Hematopoietic multipotent progenitor cell (in vitro differentiated cells): ENCODE measurements at regions not wholly inside any gene's neighbourhood (a gene's known extent, or its start where the extent isn't known, plus 50 kb on each side); places are given as distances from the start of the nearest gene placed in this dataset.

Experiments
- DNase-seq, 3 donors: peaks; one replicate each; pipeline ENCODE4 v3.0.0-alpha.2; 2011 to 2015; ENCODE audit warnings: low read depth in 2 of 3, low spot score in 2 of 3

DNA sequence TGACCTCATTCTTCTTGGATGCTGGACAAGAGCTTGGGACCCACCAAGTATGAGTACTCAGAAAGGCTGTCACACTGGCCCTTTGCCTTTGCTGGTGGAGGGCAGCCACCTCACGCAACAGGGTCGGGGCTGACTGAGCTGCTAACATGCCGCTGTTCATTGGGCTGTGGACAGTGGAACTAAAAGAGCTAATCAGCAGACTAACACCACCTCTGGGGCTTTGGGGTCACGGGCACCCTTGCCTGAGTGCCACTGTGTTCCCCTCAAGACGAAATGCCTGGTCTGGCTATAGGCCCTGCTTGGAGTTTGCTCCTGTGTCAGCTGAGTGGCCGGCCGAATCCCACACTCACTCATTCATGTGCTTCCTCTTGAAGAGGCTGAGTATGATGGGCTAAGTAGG is 559.6 kb downstream of the SPRY1 start:
- no peak for DNase-seq

DNA sequence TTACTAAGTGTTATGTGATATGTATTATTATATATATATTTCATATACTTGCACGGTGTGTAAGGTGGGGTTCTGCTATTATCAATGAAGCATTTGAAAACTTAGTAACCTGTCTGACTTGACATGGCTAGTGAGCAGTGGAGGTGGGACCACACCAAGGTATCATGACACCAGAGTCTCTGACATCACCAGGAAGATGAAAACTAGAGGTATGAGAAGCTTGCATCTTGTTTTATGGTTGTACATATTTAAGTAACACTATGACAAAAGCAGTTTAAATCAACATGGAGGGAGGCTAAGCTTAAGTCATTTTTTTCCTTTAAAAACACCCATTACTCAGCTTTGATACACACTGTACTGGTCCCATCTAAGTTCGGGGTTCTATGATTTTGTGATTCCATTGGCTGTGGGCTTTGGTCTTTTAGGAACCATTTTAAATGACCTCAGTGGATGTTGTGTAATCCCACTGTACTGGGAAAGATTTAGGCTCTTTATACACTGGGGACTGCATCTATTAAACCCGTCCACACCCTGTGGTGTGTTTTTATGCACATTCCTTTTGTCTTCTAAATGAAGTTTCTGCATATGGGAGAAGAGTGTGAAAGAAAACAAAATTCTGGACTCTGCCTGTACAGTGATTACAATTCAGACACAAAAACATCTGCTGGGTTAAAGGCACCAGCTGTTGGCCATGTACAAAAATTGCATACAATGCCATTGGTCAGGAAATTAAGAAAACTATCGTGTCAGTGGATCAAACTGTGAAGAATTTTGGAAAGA is 570.6 kb downstream of the SPRY1 start:
- no peak for DNase-seq

DNA sequence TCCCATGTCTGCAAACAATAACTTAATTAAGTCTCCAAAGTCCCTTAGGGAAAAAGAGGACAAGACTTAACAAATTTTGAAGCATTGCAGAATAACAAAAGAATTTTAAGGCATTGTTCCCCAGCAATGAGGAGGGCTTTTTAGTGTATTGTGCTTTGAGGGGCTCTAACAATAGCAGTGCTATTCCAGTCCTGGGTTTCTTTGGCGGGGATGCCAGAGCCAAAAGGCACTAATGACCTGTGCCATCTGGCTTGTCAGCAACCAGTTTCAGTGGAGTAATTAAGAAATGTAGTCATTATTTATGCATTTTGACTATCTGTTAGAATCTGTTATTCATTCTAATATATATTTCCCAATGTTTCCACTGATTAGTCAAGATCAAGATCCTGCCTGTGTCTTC is 575.4 kb downstream of the SPRY1 start:
- DNase-seq, result no peak

DNA sequence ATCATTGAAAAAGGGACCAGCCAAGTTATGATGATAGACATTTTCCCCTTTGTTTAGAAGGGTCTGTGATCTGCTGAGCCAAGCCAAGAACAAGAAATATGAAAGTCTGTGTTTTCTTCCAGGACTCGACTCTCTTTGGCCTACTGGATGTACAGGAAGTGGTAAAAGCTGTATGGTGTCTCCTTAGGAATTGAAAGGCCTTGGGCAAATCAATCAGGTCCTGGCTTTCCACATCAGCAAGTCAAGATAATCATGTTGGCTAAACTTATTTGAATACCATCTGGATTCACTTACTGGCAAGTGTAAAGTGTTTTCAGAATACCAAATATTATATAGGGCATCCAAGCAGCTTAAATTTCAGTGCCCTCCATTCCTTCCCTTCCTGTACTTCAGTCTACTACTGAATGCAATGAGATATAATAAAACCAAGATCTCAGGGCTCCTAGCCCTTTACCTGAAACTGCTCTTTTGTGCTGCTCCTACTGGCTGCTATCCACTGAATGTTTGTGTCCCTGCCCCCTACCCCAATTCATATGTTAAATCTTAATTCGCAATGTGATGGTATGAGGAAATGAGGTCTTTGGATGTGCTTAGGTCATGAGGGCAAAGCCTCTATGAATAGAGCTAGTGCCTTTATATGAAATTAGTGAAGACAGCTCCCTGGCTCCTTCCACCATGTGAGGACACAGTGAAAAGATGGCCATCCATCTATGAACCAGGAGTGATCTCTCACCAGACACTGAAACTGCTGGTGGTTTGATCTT is 578.0 kb downstream of the SPRY1 start:
- no peak for DNase-seq

DNA sequence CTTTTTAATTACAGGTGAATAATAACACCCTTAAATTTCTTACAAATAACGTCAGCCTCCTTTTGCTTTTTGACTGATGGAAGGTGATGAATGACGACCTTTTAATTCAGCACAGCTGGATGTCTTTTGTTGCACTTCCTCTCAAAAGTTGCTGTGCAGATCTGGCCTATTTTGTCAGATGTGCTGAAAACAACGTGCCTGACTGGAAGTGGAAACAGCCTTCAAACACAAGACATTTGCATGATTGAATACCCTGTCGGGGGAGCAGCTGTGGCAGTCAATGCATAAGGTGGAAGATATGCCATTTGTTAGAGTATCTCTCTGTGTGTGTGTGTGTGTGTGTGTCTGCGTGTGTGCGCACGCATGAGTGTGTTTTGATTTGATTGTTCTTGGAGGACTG is 579.7 kb downstream of the SPRY1 start:
- peak in 1 of 3 donors; percentile 45 for DNase-seq

DNA sequence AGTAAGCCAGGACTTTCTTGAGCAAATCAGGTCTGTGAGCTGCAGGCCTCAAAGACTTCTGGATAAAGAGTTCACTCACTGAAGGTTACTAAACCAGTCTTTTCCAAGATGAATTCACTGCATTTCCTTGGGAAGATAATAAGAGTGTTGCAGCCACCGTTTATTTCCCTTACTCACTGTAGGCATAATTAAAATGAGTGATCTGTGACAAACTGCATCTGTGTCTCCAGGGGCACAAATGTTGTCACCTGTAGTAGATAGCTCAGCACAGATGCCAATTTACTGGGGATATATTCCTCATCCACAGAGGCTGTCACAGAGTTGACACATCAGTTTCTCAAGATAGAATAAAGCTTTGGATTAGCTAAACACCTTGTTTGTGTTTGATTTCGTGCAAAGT is 580.2 kb downstream of the SPRY1 start:
- DNase-seq, result no peak

DNA sequence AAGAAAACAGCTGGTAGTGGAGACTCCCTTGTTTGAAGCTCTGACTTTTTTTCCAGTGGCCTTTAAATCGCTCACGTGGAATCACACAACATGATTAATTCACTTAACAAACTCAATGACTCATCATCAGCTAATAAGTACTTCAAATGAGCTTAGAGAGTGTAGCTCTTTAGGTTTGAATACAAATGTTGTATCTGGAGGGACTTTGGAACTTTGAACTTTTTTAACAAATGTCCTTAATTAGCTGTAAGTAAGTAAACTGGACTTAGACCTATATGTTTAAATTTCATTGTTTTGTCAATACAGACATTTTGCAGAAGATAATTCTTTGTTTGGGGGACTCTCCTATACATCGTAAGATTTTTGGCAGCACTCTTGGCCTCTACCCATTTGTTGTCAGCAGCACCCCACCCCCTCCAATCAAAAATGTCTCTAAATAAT is 581.1 kb downstream of the SPRY1 start:
- DNase-seq, result no peak

DNA sequence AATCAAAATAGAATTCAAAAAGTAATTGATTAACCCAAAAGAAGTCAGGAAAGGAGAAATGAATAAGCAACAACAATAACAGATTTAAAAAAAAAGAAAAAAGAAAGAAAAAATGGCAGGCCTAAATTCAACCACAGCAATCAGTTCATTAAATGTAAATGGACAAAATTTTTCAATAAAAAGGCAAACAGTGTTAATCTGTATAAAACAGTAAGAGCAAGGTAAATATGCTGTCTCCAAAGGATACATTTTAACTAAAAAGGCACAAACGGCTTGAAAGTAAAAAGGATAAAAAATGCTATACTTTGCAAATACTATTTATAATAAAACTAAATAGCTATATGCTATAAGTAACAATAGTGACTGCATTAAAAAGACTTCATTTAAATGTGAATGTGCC is 582.0 kb downstream of the SPRY1 start:
- no peak for DNase-seq

DNA sequence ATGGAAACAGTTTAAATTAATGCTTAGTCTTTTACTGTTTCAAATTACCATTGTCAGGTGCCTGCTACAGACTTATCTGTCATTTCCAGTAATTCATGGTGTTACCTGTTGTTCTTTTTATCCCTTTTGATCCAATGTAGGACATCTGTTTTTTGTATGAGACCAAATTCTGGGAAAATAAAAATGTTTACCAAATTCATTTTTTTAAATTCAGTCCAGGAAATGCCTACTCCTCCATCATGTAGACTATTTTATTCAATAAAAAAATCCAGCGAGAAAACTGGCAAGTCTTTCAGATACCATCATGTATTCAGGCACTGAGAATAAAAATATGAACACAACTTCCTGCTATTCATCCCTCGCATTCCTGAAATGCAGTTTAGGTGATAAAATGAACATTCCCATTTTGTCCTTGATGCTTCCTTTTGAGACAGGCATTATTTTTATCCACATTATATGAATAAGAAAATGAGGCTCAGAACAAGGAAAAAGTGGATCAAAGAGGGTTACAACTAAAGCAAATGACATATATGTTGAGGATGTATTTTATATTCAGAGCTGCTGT is 584.2 kb downstream of the SPRY1 start:
- DNase-seq, result no peak

DNA sequence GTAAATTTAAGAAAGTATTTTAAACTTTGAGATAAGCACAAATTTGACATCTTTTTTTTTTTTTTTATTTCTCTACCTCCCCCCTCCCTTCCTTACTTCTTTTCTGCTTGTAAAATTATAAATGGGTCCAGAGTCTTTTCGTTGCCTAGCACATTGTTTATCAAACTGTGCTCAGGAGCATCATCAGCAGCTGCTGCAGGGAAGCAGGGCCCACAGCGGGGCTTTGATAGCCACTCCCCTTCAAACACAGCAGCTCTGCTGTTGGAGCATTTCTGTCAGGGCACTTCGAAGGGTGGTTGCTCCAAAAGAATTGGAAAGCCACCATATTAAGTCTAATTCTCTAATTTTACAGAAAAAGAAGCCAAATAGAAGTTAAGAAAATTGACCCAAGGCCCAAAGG is 588.3 kb downstream of the SPRY1 start:
- DNase-seq, result no peak

DNA sequence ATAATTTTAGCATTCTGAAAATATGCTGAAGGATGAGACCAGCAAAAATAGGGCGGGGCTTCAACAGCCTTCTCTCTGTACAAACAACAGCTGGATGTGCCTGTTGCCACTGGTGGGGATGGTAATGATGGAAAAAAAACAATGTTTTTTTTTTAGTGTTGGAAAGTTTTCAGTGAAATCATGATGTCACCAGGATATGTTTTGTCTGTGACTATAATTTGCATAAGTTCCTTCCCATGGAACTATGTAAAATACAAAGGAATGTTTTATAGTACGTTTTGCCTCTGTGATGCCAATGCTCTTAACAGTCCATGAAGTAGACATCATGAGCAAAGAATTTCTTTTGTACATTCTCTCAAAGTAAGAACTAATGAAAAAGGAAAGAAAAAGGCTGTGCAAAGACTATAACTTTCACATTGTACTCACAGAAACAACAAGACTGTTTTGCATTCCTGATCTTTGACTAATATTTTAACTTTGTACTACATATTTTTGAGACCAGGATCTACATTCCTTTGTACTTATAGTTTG is 589.7 kb downstream of the SPRY1 start:
- no peak for DNase-seq

DNA sequence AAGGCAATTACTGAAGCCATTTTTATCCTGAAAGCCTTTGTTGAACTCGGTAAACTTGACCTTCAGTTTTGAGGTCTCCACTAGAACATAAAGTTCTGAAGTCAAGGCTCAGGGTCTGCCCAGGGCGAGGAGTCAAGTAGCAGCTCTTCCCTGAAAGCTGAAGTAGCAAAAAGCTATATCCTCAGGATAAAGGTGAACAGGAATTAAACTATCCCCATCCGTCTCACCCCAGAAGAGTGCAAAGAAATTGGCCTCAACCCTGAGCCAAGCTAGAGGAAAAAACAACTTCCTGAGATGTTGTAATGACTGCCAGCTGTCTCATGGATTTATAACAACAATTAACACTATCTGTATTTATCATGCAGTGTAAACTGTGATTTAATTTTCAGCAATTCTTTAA is 590.8 kb downstream of the SPRY1 start:
- no peak for DNase-seq

DNA sequence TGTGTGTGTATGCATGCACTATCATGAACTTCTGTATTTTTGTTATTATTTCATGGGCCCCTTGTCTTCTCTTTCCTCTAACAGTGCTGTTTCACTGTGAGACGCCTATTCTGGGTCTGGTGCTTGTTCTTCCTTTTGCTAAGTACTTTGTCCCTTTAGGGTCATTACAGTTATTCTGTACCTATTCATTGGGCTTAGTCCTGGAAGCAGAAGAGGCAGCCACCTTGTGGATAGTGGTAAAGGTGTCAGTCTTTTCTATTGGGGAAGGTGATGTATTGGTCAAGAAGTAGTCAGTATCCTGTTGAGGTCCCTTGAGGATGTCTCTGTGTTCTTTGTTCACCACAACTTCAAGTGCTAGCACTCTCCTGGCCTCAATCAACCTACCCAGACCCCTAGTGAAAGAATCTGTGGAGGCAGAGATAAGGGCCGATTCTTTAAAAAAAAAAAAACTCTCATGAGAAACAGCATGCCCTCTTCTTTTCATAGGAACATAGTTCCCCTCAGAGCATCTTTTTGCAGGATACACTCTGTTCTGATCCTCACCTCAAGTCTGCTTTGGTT is 593.8 kb downstream of the SPRY1 start:
- peak in 1 of 3 donors; percentile 11 for DNase-seq

DNA sequence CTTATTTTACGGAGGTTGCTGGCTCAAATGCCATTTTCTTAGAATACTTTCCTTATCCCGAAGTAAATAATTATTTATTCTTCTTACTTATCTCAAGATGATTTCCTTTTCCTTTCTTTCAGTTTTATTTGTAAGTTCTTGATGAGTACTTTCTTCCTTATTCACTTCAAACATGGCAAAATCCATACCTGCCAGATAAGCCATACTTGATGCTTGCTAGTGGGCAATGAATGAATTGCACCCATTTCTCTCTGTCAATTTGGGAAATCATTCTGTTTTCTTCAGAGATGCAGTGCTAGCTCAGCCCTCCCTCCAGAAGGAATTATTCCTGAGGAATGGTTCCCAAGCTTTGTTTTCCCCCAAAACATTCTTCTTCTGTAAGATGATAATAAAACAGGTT is 598.3 kb downstream of the SPRY1 start:
- no peak for DNase-seq

DNA sequence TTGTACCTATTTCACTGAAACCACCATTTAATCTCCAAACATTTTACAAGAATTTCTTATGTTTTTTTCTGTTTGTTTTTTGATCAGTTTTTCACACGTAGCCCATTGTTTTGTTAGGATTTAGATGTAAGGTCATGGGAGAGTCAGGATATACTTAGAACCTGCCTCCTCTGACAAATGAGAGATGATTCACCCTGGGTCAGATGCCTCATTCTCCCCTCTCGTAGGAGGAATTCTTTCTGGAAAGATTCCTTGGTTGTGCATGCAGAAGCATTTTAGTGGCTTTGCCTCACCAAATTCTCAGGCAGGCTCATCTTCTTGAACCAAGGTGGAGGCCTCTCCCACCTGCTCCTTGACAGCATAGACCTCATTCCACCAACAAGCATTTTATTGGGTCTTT is 599.3 kb downstream of the SPRY1 start:
- no peak for DNase-seq

DNA sequence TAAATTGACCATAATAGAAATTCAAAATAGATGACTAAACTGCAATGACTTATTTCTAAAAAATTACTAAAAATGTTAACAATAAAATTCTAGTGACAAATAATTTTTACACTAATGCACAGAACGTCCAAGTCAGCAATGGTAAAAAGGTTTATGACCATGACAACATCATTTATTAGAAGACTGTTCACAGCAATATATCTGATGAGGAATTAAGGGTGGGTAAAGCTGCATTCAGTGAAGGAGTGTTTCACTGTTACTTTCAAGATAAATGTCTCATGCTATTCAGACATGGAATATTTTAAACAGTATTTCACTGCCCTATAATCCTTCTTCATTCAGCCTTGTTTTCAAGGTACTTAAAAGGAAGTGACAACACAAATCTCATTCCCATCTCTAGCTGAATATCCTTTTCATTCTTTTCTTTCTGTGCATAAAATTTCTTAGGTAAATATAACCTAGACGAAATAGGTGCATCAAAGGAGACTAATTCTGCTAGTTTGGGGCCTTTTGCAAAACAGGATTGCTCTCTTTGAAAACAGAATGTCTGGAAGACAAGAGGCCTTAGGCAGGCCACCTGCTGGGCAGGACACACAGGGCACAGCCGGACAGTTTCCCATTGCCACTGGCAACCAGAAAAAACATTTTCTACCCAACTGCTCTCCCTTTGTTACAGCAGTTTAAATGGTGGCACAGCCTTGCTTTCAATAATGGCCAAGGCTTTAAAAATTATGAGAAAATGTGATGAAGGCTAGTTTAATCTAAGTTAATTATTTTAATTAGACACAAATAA is 600.3 kb downstream of the SPRY1 start:
- DNase-seq, result no peak

DNA sequence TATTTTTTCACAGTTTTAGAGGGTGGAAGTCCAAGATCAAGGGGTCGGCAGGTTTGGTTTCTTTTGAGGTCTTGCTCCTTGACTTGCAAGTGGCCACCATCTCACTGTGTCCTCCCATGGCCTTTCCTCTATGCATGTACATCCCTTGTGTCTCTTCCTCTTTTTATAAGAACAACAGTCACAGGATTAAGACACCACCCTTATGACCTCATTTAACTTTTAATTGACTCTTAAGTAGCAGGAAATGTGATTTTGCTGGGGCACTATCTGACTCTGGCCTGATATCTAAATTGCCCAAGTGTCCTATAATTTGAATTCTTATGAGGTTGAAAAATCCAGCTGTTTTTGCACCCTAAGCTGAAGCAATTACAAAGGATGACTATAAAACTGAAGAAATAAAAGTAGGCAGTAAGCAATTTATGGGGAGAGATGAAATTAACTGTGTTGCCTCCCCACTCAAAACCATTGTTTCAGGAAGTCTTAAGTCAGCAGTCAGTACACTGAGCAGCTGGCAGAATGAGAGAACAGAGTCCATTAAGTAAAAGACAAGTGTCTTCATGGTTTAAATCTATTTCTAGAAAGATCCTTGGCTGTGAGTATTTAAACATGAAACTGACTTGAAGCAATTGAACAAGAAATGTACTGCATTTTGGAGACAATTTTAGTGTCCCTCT is 601.3 kb downstream of the SPRY1 start:
- no peak for DNase-seq

DNA sequence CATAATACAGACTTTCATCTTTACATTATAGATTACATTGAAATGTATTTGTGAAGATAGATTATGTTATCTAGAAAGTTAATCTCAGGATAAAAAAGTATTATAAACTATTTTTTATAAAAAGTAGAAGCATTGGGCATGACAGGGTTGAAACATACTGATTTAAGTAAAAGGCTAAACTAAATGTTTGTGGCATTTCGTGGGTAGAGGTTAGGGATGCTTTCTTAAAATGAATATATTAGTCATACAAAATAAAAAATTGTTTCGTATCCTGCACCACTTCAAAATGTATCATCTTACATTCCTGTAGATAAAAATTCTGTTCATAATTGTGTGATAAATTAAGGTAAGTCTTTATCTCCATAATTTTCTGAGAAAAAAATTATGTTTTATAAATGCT is 603.6 kb downstream of the SPRY1 start:
- no peak for DNase-seq

DNA sequence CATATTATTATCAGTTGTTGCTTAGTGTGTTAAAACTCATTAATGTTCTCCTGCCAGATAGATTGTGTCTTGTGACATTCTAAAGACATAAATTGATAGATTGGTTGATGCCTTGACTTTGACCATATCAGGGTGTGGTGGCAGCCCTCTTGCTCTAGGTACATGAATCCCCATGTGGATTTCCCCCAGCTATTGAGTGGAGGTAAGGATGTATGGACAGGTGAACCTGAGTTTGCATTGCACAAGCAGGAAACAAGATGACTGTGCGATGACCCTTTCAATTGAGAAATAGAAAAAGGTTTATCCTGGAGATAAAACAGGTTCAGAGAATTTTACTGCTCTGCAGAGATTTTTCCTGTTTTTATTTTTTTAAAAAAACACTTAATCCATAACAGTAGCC is 619.2 kb downstream of the SPRY1 start:
- no peak for DNase-seq

DNA sequence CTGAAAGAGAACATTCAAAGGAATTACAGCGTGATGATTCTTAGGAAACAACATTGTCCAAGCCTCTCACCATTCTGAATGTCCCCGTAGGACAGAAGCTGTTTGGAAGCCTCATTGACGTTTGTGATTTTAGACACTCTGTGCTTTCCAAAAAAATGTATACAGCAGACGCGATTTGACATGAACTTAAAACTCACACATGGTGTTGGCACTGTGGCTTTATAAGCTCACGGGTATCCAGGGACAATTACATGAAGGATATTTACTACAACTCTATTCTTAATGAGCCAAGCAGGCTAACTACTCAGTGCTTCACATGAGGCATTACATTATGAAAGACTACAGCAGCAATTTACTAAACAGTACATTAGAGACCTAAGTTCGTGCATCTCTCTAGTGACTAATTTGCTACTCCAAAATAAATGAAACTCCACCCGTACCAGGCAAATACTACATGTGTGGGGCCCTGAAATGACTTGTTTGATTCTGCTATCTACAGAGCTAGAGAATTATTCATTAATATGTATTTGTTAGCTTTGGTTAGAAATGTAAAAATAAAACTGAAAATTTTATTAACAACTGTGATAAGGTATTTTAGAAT is 620.7 kb downstream of the SPRY1 start:
- DNase-seq, result no peak
